WTC11 (cell line): ENCODE measurements at regions not wholly inside any gene's neighbourhood (a gene's known extent, or its start where the extent isn't known, plus 50 kb on each side); places are given as distances from the start of the nearest gene placed in this dataset.

ENCODE experiments used
- CREM ChIP-seq: sonication (generic); formaldehyde crosslinking; IDR thresholded peaks from 2 replicates; pipeline ENCODE4 v1.8.1; 2022; ENCODE audit warnings: mild to moderate bottlenecking, missing genetic modification reagents, moderate library complexity
- FOXK1 ChIP-seq: sonication (generic); formaldehyde crosslinking; IDR thresholded peaks from 2 replicates; pipeline ENCODE4 v1.8.0; 2022; ENCODE audit warnings: mild to moderate bottlenecking, moderate library complexity, missing genetic modification reagents
- KAT7 ChIP-seq: sonication (generic); formaldehyde crosslinking; IDR thresholded peaks from 2 replicates; pipeline ENCODE4 v1.8.1; 2023; ENCODE audit warnings: missing genetic modification reagents, mild to moderate bottlenecking, borderline replicate concordance
- NR2C2 ChIP-seq: sonication (generic); formaldehyde crosslinking; IDR thresholded peaks from 2 replicates; pipeline ENCODE4 v1.8.0; 2022; ENCODE audit warnings: mild to moderate bottlenecking, missing genetic modification reagents
- ZBTB21 ChIP-seq: sonication (generic); formaldehyde crosslinking; IDR thresholded peaks from 2 replicates; pipeline ENCODE4 v1.8.1; 2023; ENCODE audit warnings: mild to moderate bottlenecking, missing genetic modification reagents, borderline replicate concordance
- ZNF121 ChIP-seq: sonication (generic); formaldehyde crosslinking; IDR thresholded peaks from 2 replicates; pipeline ENCODE4 v1.8.0; 2023; ENCODE audit warnings: missing genetic modification reagents
- ZNF263 ChIP-seq: sonication (generic); formaldehyde crosslinking; IDR thresholded peaks from 2 replicates; pipeline ENCODE4 v1.8.1; 2022; ENCODE audit warnings: low read depth, mild to moderate bottlenecking, moderate library complexity, missing genetic modification reagents
- ZNF416 ChIP-seq: fragments of 250-450 bp; sonication (Bioruptor Pico); IDR thresholded peaks from 2 replicates; pipeline ENCODE4 v1.9.0; 2021; ENCODE audit warnings: mild to moderate bottlenecking, inconsistent platforms
- TF ChIP-seq, protein P1 (sequence below): fragments of 200-600 bp; IDR thresholded peaks from 2 replicates; pipeline ENCODE4 v1.8.0; 2022; ENCODE audit warnings: antibody characterized with exemption
- TF ChIP-seq, protein P2 (sequence below): sonication (generic); formaldehyde crosslinking; IDR thresholded peaks from 2 replicates; pipeline ENCODE4 v1.8.1; 2023; ENCODE audit warnings: mild to moderate bottlenecking, missing genetic modification reagents, borderline replicate concordance
- TF ChIP-seq, protein P3 (sequence below): sonication (generic); formaldehyde crosslinking; IDR thresholded peaks from 2 replicates; pipeline ENCODE4 v1.8.0; 2023; ENCODE audit warnings: missing genetic modification reagents, mild to moderate bottlenecking, borderline replicate concordance

DNA sequence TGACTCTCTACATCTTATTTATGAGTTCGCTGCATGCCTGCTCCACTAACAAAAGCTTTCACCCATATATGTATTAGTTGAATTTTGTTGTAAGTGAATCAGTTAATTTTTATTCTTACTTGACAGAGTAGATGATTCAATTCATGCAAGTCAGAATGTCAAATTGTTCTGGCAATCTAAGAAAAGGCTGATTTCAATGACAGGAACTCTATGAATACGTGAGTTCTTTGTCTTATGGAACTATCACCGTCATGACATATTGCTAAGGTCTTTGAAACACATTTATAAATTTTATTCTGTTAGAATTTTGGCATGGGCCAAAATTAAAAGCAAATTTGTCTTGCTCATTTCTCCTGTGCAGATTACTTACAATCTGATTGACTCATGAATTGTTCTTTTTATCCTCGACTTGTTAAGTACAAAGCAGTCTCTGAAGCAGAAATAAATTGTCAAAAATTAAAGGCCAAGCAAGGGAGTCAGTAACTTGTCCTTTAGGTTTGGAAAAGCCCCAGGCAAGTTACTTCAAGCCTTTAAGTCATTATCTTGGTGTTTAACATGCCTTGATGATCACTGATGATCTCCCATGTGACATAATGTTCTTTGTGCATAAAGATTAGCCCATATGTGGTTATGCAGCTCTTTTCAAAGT, 89.0 kb upstream of the GC start:
- TF ChIP-seq, protein P1, sequence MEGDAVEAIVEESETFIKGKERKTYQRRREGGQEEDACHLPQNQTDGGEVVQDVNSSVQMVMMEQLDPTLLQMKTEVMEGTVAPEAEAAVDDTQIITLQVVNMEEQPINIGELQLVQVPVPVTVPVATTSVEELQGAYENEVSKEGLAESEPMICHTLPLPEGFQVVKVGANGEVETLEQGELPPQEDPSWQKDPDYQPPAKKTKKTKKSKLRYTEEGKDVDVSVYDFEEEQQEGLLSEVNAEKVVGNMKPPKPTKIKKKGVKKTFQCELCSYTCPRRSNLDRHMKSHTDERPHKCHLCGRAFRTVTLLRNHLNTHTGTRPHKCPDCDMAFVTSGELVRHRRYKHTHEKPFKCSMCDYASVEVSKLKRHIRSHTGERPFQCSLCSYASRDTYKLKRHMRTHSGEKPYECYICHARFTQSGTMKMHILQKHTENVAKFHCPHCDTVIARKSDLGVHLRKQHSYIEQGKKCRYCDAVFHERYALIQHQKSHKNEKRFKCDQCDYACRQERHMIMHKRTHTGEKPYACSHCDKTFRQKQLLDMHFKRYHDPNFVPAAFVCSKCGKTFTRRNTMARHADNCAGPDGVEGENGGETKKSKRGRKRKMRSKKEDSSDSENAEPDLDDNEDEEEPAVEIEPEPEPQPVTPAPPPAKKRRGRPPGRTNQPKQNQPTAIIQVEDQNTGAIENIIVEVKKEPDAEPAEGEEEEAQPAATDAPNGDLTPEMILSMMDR = no peak
- TF ChIP-seq ZNF121 (no peak), CREM (CRISPR knock-in tag) (no peak), KAT7 (CRISPR knock-in tag) (no peak), NR2C2 (CRISPR knock-in tag) (no peak), ZNF263 (no peak), FOXK1 (CRISPR knock-in tag) (no peak), ZNF416 (no peak), ZBTB21 (CRISPR knock-in tag) (no peak)
- TF ChIP-seq, protein P2, sequence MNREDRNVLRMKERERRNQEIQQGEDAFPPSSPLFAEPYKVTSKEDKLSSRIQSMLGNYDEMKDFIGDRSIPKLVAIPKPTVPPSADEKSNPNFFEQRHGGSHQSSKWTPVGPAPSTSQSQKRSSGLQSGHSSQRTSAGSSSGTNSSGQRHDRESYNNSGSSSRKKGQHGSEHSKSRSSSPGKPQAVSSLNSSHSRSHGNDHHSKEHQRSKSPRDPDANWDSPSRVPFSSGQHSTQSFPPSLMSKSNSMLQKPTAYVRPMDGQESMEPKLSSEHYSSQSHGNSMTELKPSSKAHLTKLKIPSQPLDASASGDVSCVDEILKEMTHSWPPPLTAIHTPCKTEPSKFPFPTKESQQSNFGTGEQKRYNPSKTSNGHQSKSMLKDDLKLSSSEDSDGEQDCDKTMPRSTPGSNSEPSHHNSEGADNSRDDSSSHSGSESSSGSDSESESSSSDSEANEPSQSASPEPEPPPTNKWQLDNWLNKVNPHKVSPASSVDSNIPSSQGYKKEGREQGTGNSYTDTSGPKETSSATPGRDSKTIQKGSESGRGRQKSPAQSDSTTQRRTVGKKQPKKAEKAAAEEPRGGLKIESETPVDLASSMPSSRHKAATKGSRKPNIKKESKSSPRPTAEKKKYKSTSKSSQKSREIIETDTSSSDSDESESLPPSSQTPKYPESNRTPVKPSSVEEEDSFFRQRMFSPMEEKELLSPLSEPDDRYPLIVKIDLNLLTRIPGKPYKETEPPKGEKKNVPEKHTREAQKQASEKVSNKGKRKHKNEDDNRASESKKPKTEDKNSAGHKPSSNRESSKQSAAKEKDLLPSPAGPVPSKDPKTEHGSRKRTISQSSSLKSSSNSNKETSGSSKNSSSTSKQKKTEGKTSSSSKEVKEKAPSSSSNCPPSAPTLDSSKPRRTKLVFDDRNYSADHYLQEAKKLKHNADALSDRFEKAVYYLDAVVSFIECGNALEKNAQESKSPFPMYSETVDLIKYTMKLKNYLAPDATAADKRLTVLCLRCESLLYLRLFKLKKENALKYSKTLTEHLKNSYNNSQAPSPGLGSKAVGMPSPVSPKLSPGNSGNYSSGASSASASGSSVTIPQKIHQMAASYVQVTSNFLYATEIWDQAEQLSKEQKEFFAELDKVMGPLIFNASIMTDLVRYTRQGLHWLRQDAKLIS = no peak
- TF ChIP-seq, protein P3, sequence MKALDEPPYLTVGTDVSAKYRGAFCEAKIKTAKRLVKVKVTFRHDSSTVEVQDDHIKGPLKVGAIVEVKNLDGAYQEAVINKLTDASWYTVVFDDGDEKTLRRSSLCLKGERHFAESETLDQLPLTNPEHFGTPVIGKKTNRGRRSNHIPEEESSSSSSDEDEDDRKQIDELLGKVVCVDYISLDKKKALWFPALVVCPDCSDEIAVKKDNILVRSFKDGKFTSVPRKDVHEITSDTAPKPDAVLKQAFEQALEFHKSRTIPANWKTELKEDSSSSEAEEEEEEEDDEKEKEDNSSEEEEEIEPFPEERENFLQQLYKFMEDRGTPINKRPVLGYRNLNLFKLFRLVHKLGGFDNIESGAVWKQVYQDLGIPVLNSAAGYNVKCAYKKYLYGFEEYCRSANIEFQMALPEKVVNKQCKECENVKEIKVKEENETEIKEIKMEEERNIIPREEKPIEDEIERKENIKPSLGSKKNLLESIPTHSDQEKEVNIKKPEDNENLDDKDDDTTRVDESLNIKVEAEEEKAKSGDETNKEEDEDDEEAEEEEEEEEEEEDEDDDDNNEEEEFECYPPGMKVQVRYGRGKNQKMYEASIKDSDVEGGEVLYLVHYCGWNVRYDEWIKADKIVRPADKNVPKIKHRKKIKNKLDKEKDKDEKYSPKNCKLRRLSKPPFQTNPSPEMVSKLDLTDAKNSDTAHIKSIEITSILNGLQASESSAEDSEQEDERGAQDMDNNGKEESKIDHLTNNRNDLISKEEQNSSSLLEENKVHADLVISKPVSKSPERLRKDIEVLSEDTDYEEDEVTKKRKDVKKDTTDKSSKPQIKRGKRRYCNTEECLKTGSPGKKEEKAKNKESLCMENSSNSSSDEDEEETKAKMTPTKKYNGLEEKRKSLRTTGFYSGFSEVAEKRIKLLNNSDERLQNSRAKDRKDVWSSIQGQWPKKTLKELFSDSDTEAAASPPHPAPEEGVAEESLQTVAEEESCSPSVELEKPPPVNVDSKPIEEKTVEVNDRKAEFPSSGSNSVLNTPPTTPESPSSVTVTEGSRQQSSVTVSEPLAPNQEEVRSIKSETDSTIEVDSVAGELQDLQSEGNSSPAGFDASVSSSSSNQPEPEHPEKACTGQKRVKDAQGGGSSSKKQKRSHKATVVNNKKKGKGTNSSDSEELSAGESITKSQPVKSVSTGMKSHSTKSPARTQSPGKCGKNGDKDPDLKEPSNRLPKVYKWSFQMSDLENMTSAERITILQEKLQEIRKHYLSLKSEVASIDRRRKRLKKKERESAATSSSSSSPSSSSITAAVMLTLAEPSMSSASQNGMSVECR = no peak
